HG03442 (cell line): ENCODE measurements at regions not wholly inside any gene's neighbourhood (a gene's known extent, or its start where the extent isn't known, plus 50 kb on each side); places are given as distances from the start of the nearest gene placed in this dataset.

Experiments
- ATAC-seq: cut with Tn5 transposase; IDR thresholded peaks from one replicate; pipeline ENCODE4 v1.9.1; 2021; ENCODE audit warnings: mild to moderate bottlenecking, moderate library complexity; ENCODE audit not compliant: unreplicated experiment

- ATAC-seq: no peak
Measured at GRCh38 chr20:52592567-52592966, 379.6 kb upstream of the TSHZ2 start.

- ATAC-seq: no peak
Measured at GRCh38 chr20:52590100-52590499, 382.1 kb upstream of the TSHZ2 start.

- ATAC-seq: no peak
Measured at GRCh38 chr20:52589251-52589812, 382.8 kb upstream of the TSHZ2 start.

- ATAC-seq: no peak
Measured at GRCh38 chr20:52586660-52587059, 385.5 kb upstream of the TSHZ2 start.

- no peak for ATAC-seq
Measured at GRCh38 chr20:52585333-52585732, 386.8 kb upstream of the TSHZ2 start.

- ATAC-seq: no peak
Measured at GRCh38 chr20:52578559-52578958, 387.0 kb upstream of the ZFP64 start.

- ATAC-seq: no peak
Measured at GRCh38 chr20:52577696-52578095, 386.1 kb upstream of the ZFP64 start.

GRCh38 chr20:52572687-52573086 is 381.1 kb upstream of the ZFP64 start:
- no peak for ATAC-seq

- no peak for ATAC-seq
Measured at GRCh38 chr20:52569201-52569600, 377.6 kb upstream of the ZFP64 start.

- ATAC-seq: no peak
Measured at GRCh38 chr20:52565614-52566013, 374.0 kb upstream of the ZFP64 start.

GRCh38 chr20:52564594-52564993 is 373.0 kb upstream of the ZFP64 start:
- ATAC-seq: no peak

GRCh38 chr20:52552181-52552872 is 360.7 kb upstream of the ZFP64 start:
- ATAC-seq: no peak

GRCh38 chr20:52542131-52542530 is 350.6 kb upstream of the ZFP64 start:
- no peak for ATAC-seq

GRCh38 chr20:52540509-52540908 is 348.9 kb upstream of the ZFP64 start:
- no peak for ATAC-seq

GRCh38 chr20:52539891-52540290 is 348.3 kb upstream of the ZFP64 start:
- ATAC-seq: no peak

- no peak for ATAC-seq
Measured at GRCh38 chr20:52536841-52537400, 345.3 kb upstream of the ZFP64 start.

GRCh38 chr20:52536040-52536439 is 344.5 kb upstream of the ZFP64 start:
- ATAC-seq: no peak

- ATAC-seq: no peak
Measured at GRCh38 chr20:52534616-52535015, 343.0 kb upstream of the ZFP64 start.

GRCh38 chr20:52533401-52533800 is 341.8 kb upstream of the ZFP64 start:
- no peak for ATAC-seq

- no peak for ATAC-seq
Measured at GRCh38 chr20:52532674-52533073, 341.1 kb upstream of the ZFP64 start.

GRCh38 chr20:52530571-52530970 is 339.0 kb upstream of the ZFP64 start:
- ATAC-seq: no peak

- no peak for ATAC-seq
Measured at GRCh38 chr20:52529826-52530225, 338.2 kb upstream of the ZFP64 start.

- no peak for ATAC-seq
Measured at GRCh38 chr20:52524861-52525260, 333.3 kb upstream of the ZFP64 start.
